IPS-11a (cell line): ENCODE measurements at regions not wholly inside any gene's neighbourhood (a gene's known extent, or its start where the extent isn't known, plus 50 kb on each side); places are given as distances from the start of the nearest gene placed in this dataset.
"Not testable (repeated sequence)": the region's sequence is repeated elsewhere in the genome, so short reads cannot be mapped to it uniquely, and the experiment has no call there.

Experiments
- H3K4me3 ChIP-seq: one replicate; pipeline ENCODE4 v1.5.1; 2013; ENCODE audit warnings: low read depth, low read length, control low read depth

- H3K4me3 ChIP-seq: no peak overlapping the region
These were observed 1297.2 kb upstream of the LRRTM3 start for GRCh38 chr10:65628493-65629139.

GRCh38 chr10:65660006-65660405 lies 1265.8 kb upstream of the LRRTM3 start:
- H3K4me3 ChIP-seq: no peak overlapping the region

- no peak overlapping the region for H3K4me3 ChIP-seq
These were observed 1255.7 kb upstream of the LRRTM3 start for GRCh38 chr10:65670087-65670486.

GRCh38 chr10:65670596-65670995 lies 1255.2 kb upstream of the LRRTM3 start:
- H3K4me3 ChIP-seq: not testable (repeated sequence)

- H3K4me3 ChIP-seq: no peak overlapping the region
These were observed 1250.6 kb upstream of the LRRTM3 start for GRCh38 chr10:65675236-65675635.

GRCh38 chr10:65684896-65685295 lies 1240.9 kb upstream of the LRRTM3 start:
- no peak overlapping the region for H3K4me3 ChIP-seq

GRCh38 chr10:65701168-65701776 lies 1224.6 kb upstream of the LRRTM3 start:
- H3K4me3 ChIP-seq: no peak overlapping the region

- no peak overlapping the region for H3K4me3 ChIP-seq
These were observed 1217.8 kb upstream of the LRRTM3 start for GRCh38 chr10:65708057-65708456.

- no peak overlapping the region for H3K4me3 ChIP-seq
These were observed 1215.5 kb upstream of the LRRTM3 start for GRCh38 chr10:65710306-65710705.

- no peak overlapping the region for H3K4me3 ChIP-seq
These were observed 1206.0 kb upstream of the LRRTM3 start for GRCh38 chr10:65719790-65720189.

- no peak overlapping the region for H3K4me3 ChIP-seq
These were observed 1204.9 kb upstream of the LRRTM3 start for GRCh38 chr10:65720901-65721300.

- no peak overlapping the region for H3K4me3 ChIP-seq
These were observed 1202.3 kb upstream of the LRRTM3 start for GRCh38 chr10:65723525-65723924.

- no peak overlapping the region for H3K4me3 ChIP-seq
These were observed 1190.5 kb upstream of the LRRTM3 start for GRCh38 chr10:65735382-65735781.

- H3K4me3 ChIP-seq: no peak overlapping the region
These were observed 1182.9 kb upstream of the LRRTM3 start for GRCh38 chr10:65742906-65743305.

GRCh38 chr10:65751218-65751617 lies 1174.6 kb upstream of the LRRTM3 start:
- no peak overlapping the region for H3K4me3 ChIP-seq

- H3K4me3 ChIP-seq: no peak overlapping the region
These were observed 1173.9 kb upstream of the LRRTM3 start for GRCh38 chr10:65751896-65752295.

- H3K4me3 ChIP-seq: no peak overlapping the region
These were observed 1172.3 kb upstream of the LRRTM3 start for GRCh38 chr10:65753532-65753931.

GRCh38 chr10:65754112-65754511 lies 1171.7 kb upstream of the LRRTM3 start:
- H3K4me3 ChIP-seq: no peak overlapping the region

GRCh38 chr10:65762311-65762710 lies 1163.5 kb upstream of the LRRTM3 start:
- no peak overlapping the region for H3K4me3 ChIP-seq

- H3K4me3 ChIP-seq: no peak overlapping the region
These were observed 1160.8 kb upstream of the LRRTM3 start for GRCh38 chr10:65765006-65765541.

GRCh38 chr10:65769828-65770227 lies 1156.0 kb upstream of the LRRTM3 start:
- no peak overlapping the region for H3K4me3 ChIP-seq

- H3K4me3 ChIP-seq: no peak overlapping the region
These were observed 1147.1 kb upstream of the LRRTM3 start for GRCh38 chr10:65778753-65779152.

- no peak overlapping the region for H3K4me3 ChIP-seq
These were observed 1145.9 kb upstream of the LRRTM3 start for GRCh38 chr10:65779985-65780384.
